PC-9 (cell line): ENCODE measurements at regions not wholly inside any gene's neighbourhood (a gene's known extent, or its start where the extent isn't known, plus 50 kb on each side); places are given as distances from the start of the nearest gene placed in this dataset.

Experiments
- BruUV-seq: library from RNA; stranded (reverse); fragments of 400-500 nt; replicated peaks from 2 replicates; lab custom pipeline; 2021; lab: Mats Ljungman, UMichigan
- CTCF ChIA-PET: fragments of 300-600 bp; sonication (Branson Sonifier 250); formaldehyde crosslinking; loops from one replicate; lab custom pipeline; 2022; ENCODE audit warnings: antibody characterized with exemption; lab: Charles Lee
- POLR2A ChIA-PET: fragments of 300-600 bp; sonication (Branson Sonifier 250); formaldehyde crosslinking; loops from one replicate; lab custom pipeline; 2022; ENCODE audit warnings: antibody characterized with exemption; ENCODE audit not compliant: unreplicated experiment; lab: Charles Lee
- DNase-seq, 2 experiments: peaks; one replicate each; pipeline versions ENCODE4 v3.0.0 to v3.0.0-alpha.2; 2015 to 2022; ENCODE audit warnings: mixed read lengths in 1 of 2
- H2AFZ ChIP-seq: fragments of 200-600 bp; sonication (generic); 2 replicates; pipeline ENCODE4 v1.8.1; 2017; ENCODE audit warnings: antibody characterized with exemption
- H3F3A ChIP-seq: fragments of 200-600 bp; sonication (generic); 2 replicates; pipeline ENCODE4 v1.8.1; 2017; ENCODE audit warnings: antibody characterized with exemption, mild to moderate bottlenecking, low read depth; ENCODE audit not compliant: insufficient read depth
- H3K27ac ChIP-seq: fragments of 200-600 bp; sonication (generic); 2 replicates; pipeline ENCODE4 v1.6.1; 2016; ENCODE audit warnings: mixed run types
- H3K27me3 ChIP-seq: fragments of 200-600 bp; sonication (generic); 2 replicates; pipeline ENCODE4 v1.6.1; 2016; ENCODE audit warnings: low read depth, mixed run types; ENCODE audit not compliant: insufficient read depth
- H3K36me3 ChIP-seq: fragments of 200-600 bp; sonication (generic); 2 replicates; pipeline ENCODE4 v1.6.1; 2016; ENCODE audit warnings: low read depth, mixed run types
- H3K4me1 ChIP-seq: fragments of 200-600 bp; sonication (generic); replicated peaks from 2 replicates; pipeline ENCODE4 v1.6.1; 2016; ENCODE audit warnings: mixed run types; ENCODE audit not compliant: insufficient read depth
- H3K4me2 ChIP-seq: fragments of 200-600 bp; sonication (generic); 2 replicates; pipeline ENCODE4 v1.6.1; 2017; ENCODE audit warnings: mixed run types
- H3K4me3 ChIP-seq: fragments of 200-600 bp; sonication (generic); 2 replicates; pipeline ENCODE4 v1.6.1; 2016; ENCODE audit warnings: mixed run types
- H3K79me2 ChIP-seq: fragments of 200-600 bp; sonication (generic); 2 replicates; pipeline ENCODE4 v1.6.1; 2017; ENCODE audit warnings: low read depth, mixed run types
- H3K9me2 ChIP-seq: fragments of 200-600 bp; sonication (generic); 2 replicates; pipeline ENCODE4 v1.8.1; 2017; ENCODE audit warnings: mild to moderate bottlenecking; ENCODE audit not compliant: insufficient read depth
- H3K9me3 ChIP-seq: fragments of 200-600 bp; sonication (generic); 2 replicates; pipeline ENCODE4 v1.8.1; 2016; ENCODE audit warnings: low read depth; ENCODE audit not compliant: insufficient read depth
- H4K20me1 ChIP-seq: fragments of 200-600 bp; sonication (generic); 2 replicates; pipeline ENCODE4 v1.8.1; 2017; ENCODE audit not compliant: insufficient read depth
- CTCF ChIP-seq: fragments of 200-600 bp; sonication (generic); conservative IDR thresholded peaks from 2 replicates; pipeline ENCODE4 v1.6.1; 2017; ENCODE audit warnings: mixed run types, antibody characterized with exemption, mild to moderate bottlenecking, moderate library complexity
- EZH2 ChIP-seq: fragments of 200-600 bp; sonication (generic); IDR thresholded peaks from 2 replicates; pipeline ENCODE4 v1.8.0; 2017; ENCODE audit warnings: antibody characterized with exemption, low read depth
- intact Hi-C: fragments of 100-400 bp; cut with micrococcal nuclease; formaldehyde crosslinking; loops from one replicate; pipeline ENCODE4 v1.10.0; 2022; ENCODE audit not compliant: unreplicated experiment

- intact Hi-C loops = loop anchor here (2.0 to 5.0 kb wide), 8 partner anchors 45 to 717 kb away; no protein-coding TSS in a partner anchor
- ChIA-PET POLR2A (interaction anchor here (0.5 to 1.0 kb wide), 4 partner anchors 57 to 268 kb away, joined by 3 to 8 read pairs (median 4); no protein-coding TSS in a partner anchor), CTCF (interaction anchor here (0.6 kb wide), 1 partner anchor 1546 kb away, joined by 4 read pairs; no protein-coding TSS in a partner anchor)
- Histone ChIP-seq H4K20me1 (no peaks in the 10 kb centered on the region), H2AFZ (no peak overlapping the region), H3K36me3 (no peaks in the 10 kb centered on the region), H3K4me3 (no peak overlapping the region), H3K9me3 (no peaks in the 10 kb centered on the region), H3K79me2 (no peaks in the 10 kb centered on the region), H3K4me1 (peaks cover 53% of the 10 kb centered on the region), H3F3A (peaks cover 35% of the 10 kb centered on the region), H3K27ac (peak overlapping the region; percentile 85), H3K9me2 (no peaks in the 10 kb centered on the region), H3K27me3 (no peaks in the 10 kb centered on the region), H3K4me2 (peak overlapping the region; percentile 52)
- TF ChIP-seq EZH2 (no peak), CTCF (no peak)
- BruUV-seq = no TSS peak
- DNase-seq = no peak
These were observed 99.7 kb upstream of the TLE3 start for GRCh38 chr15:70197318-70197944.

GRCh38 chr15:70196372-70197316 is 98.9 kb upstream of the TLE3 start:
- DNase-seq = peak; percentile 96 to 98
- Histone ChIP-seq H3K9me2 (no peaks in the 10 kb centered on the region), H3K79me2 (no peaks in the 10 kb centered on the region), H3F3A (peaks cover 35% of the 10 kb centered on the region), H3K27me3 (no peaks in the 10 kb centered on the region), H2AFZ (no peak overlapping the region; the same call in 1 of the 2 replicates), H4K20me1 (no peaks in the 10 kb centered on the region), H3K4me2 (peak overlapping the region; percentile 65), H3K36me3 (no peaks in the 10 kb centered on the region), H3K4me1 (peaks cover 53% of the 10 kb centered on the region), H3K9me3 (no peaks in the 10 kb centered on the region), H3K4me3 (peak overlapping the region; percentile 7; the same call in 1 of the 2 replicates), H3K27ac (peak overlapping the region; percentile 85)
- ChIA-PET POLR2A (interaction anchor here (0.6 to 1.0 kb wide), 6 partner anchors 16 to 267 kb away, joined by 3 to 8 read pairs (median 4); no protein-coding TSS in a partner anchor), CTCF (interaction anchor here (0.5 to 0.7 kb wide), 2 partner anchors 95 to 270 kb away, joined by 4 to 9 read pairs; no protein-coding TSS in a partner anchor)
- intact Hi-C loops = loop anchor here (1.0 to 5.0 kb wide), 12 partner anchors 46 to 716 kb away; no protein-coding TSS in a partner anchor
- no peak for TF ChIP-seq CTCF
- TF ChIP-seq EZH2 = no peak
- BruUV-seq = TSS peak; percentile 94
